ENCODE measurements at regions not wholly inside any gene's neighbourhood (a gene's known extent, or its start where the extent isn't known, plus 50 kb on each side); places are given as distances from the start of the nearest gene placed in this dataset.

- TF ChIP-seq CTCF (IDR thresholded peaks at IDR 0.05) (no peak), POLR2A (IDR thresholded peaks at IDR 0.05) (no peak)
These were observed 536.9 kb downstream of the HACE1 start for GRCh38 chr6:104322841-104323240.

All from testis (tissue), 2 donors.